GM18868 (cell line): ENCODE measurements at regions not wholly inside any gene's neighbourhood (a gene's known extent, or its start where the extent isn't known, plus 50 kb on each side); places are given as distances from the start of the nearest gene placed in this dataset.
"Not testable (repeated sequence)": the region's sequence is repeated elsewhere in the genome, so short reads cannot be mapped to it uniquely, and the experiment has no call there.

Source experiments
- ATAC-seq: cut with Tn5 transposase; IDR thresholded peaks from one replicate; pipeline ENCODE4 v1.9.1; 2021; ENCODE audit warnings: mild to moderate bottlenecking, moderate library complexity; ENCODE audit not compliant: unreplicated experiment

DNA sequence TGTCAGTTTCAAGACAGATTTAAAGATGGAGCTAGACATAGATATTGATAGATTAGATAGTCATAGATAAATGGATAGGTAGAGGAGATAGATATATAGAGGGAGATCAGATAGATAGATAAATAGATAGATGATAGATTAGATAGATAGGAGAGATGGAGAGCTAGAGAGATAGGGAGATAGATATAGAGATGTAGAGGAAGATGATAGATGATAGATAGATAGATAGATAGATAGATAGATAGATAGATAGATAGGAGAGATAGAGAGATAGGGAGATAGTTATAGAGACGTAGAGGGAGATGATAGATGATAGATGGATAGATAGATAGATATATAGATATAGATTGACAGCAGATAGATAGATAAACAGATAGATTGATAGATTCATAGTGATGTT, 1038.8 kb upstream of the AUTS2 start:
- ATAC-seq, result no peak

DNA sequence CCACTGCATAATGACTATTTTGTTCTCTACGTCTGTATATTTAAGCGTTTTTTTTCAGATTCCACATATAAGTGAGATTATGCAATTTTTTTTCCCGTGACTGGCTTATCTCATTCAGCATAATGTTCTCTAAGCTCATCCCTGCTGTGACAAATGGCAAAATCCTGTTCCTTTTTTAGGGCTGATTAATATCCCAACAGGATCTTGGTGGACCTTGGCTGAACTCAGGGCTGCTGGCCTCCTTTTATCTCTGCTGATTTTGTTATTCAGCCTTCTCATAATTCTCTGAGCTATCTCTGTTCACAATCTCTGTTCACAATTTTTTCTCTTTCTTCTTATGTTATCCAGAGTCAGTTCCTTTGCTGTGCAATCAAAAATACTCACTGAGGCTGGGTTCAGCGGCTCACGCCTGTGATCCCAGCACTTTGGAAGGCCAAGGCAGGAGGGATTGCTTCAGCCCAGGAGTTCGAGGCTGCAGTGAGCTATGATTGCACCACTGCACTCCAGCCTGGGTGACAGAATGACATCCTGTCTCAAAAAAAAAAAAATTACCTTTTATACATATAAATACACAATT, 1035.9 kb upstream of the AUTS2 start:
- no peak for ATAC-seq

DNA sequence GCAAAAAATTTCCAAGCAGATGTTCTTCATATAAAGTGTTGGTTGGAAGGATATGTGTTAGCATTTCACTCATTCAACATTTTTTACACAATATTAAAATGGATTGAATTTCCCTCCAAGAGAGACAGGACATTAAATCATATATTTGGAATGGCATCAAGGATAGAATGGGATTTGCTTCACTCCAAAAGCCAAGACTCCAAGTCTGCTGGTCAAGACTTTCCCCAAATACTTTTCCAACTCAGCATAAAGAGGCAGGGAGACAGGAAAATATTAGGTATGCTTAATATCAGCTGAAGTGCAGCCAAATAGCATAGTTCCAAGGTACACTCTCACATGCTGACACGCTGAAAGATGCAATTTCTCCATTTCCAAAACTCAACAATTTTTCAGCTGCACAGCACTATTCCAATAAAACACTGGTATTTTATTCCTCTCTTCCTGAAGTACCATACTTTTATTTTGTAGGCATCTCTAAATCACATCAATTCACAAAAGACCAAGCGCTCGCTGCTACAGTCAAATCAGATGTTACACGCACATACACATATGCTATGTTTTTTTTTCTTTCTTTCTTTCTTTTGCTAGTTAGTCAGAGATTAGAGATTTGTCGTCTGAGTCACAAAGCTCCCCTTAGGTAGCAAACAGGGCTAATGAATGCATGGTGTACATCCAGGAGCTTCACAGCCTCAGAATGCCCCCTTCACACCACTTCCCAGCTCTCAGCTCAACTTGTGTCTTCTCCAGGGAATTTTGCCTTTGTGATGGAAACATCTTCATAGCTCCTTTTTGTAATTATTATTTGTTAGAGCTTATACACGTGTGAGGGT, 1033.8 kb upstream of the AUTS2 start:
- no peak for ATAC-seq

DNA sequence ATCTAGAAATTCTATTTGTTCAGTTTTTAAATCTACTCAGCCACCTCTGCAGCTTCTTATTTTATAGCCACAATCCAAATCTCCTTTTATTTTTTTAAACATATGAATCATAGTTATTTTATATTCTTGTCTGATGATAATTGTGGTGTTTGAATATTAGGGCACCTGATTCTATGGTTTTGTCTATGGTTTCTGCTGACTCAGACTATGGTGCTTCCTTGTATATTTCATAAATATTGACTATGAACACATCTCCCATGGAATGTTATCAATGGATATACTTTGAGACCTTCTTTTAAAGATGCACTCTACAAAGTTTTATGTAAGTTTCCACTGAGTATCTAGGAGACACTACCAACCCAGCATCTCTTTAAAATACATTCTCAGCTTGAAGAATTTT, 1027.0 kb upstream of the AUTS2 start:
- ATAC-seq, result no peak

DNA sequence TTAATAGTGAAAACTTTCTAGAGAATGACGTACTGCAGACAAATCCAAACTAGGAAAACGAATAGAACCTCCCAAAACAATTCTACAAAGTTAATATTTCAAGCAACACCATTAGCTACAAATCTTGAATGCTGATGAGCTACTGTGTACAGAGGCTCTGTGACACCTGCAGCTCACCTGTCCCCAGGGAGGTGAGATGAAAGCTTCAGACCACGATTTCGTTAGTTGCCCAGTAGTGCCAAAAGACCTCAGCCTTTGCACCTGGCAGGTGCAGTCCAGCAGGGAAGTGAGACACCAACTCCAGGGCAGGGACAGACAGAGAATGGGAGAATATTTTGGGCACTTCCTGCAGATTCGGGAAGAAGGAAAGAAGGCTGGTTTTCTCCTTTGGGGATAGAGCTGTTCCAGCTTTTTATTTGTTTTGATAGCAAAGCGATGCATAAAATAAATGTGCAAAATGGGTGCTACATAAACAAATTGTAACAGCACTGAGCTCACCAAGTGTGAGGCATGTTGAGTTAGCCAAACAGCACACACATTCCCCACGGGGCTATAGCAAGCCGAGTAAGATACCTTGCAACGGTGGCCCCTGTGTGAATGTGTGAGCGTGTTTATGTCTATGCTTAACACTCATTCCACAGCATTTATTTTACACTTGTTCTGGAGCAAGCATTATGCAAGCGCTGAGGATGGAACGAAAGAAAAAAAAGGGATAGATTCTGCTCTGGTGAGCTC, 1024.8 kb upstream of the AUTS2 start:
- no peak for ATAC-seq

DNA sequence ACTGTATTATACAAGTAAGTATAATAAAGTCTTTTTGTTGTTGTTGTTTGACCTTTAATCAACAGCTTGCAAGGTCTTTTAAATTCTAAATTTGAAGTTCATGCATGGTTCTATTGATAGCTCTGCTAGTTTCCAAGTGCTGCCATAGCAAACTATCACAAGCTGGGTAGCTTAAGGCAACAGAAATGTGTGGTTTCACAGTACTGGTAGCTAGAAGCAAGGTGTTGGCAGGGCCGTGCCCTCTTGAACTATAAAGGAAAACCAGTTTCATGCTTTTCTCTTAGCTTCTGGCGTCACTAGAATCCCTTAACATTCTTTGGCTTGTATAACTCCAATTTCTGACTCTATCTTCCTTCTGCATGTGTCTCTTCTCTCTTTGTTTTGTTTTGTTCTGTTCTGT, 1021.9 kb upstream of the AUTS2 start:
- no peak for ATAC-seq

DNA sequence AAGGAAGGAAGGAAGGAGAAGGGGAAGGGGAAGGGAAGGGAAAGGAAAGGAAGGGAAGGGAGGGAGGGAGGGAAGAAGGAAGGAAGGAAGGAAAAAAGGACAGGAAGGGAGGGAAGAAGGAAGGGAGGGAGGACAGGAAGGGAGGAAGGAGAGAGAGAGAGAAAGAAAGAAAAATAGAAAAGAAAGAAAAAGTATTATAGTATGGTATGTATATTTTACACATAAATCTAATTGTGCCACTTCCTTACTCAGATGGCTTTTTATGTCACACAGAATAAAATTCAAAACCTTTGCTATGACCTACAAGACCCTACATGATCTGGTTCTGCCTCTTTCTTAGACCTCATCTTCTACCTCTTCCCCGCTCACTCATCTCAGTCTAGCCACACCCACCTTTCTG, 1016.9 kb upstream of the AUTS2 start:
- no peak for ATAC-seq

DNA sequence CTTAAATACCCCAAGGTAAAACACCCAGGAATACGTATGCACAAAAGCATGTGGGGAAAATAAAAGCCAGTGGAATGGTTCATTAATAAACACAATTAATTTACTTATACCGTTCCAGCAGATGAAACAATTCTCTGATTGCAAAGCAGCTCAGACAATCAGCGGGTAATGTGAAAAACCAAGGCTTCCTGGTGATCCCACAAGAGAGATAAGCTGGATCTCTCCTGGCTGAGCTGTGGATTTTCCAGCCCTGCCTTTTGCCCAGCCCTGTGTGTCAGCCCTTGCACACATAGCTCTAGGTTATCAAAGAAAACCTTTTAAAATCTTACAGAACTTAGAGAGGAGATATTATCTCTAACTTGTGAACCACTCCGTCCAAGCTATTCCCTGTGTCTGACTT, 1010.7 kb upstream of the AUTS2 start:
- no peak for ATAC-seq

DNA sequence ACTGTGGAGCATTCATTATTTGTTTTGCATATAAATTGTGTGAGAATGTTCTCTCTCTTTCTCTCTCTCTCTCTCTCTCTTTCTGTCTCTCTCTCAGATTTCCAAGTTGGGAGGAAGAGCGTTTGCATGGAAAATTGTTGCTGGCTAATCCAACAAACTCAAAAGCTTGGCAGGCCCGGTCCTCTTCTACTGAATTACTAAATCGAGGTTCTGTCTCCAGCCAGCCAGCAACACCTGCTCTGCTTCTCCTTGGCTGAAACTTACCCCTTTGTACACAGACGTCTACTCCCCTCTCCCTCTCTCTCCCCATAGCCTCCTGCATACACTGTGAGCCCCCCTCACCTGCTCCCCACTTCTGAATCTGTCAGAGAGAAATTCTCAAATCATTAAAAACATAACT, 996.4 kb upstream of the AUTS2 start:
- no peak for ATAC-seq

DNA sequence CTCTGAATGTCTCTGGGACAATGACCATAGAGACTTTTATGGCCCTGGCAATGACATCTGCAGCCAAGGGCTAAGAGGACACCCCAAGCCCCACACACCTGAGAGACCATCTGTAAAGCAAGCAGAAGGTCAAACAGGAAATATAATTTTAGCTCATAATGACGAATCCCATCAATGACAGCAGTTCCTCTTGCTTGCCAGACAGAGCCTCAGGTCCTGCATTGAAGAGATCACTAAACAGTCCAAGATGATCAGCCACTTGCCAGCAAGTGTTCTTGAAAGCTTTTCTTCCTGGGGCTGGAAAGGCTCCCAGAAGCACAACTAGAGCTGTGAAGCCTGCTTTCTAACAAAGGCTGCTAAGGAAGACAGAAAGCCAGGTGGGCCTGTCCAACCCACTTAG, 993.7 kb upstream of the AUTS2 start:
- ATAC-seq, result no peak

DNA sequence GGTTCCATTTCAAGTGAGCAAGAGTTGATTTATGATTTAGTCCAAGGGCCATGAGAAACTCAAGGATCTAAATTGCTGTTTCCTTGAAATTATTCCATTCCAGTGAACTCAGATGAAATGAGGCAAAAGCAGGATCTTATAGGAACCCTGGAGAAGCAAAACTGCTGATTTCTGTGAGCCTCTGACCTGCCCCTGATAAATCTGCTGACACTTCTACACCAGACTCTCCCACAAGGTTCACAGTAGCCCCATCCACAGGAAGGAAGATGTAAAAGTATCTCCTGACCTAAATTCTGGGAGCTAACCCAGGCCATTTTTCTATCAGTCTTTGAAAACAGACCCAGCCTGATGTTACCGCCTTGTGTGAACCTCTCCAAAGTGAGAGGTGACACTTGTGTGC, 987.6 kb upstream of the AUTS2 start:
- ATAC-seq, result no peak

DNA sequence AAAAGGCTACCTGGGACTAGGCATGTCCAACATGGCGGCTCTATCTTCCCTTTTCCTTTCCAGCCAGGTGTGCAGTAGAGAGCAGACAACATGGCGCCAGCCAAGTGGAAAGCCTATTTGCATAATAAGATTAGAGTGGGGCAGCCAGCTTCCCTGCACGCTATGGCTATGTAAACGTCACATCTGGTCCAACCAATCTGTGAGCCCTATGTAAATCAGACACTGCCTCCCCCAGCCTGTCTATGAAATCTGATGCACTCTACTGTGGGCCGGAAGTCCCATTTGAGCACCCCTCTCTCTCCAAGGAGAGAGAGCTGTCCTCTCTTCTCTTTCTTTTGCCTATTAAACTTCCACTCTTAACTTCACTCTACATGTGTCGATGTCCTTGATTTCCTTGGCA, 984.9 kb upstream of the AUTS2 start:
- ATAC-seq, result no peak

DNA sequence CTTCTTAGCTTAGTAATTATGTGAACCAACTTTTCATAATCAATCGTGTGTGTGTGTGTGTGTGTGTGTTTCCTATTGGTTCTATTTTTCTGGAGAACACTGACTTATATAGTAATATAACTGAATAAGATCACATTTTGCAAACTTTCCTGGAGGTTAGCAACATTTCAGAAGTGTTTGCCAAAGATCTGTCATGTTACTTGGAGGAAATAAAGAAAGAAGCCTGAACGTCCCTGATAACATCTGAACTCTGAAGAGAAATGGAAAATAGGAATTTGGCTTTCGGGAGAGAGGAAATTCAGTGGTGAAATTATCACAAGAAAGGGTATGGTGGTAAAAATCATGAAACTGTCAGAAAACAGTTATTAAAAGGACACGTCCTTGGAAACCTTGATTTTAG, 984.4 kb upstream of the AUTS2 start:
- no peak for ATAC-seq

DNA sequence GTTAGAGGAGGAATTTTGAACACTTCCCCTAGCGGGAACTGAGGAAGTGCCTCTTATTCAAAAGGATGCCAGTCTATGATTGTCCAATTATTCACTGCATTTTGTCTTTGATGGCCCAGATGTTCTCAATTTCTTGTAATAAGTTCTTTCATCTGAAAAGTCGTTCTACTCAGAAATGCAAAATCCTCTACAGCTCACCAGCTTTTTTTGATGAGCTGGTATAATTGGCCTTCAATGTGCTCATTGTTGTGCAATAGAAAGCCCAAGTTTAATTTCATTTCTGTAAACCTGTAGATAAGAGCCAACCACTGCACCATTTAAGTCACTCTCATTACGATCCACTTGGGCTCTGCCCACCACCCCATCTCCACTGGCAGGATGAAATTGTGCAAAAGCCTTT, 978.7 kb upstream of the AUTS2 start:
- ATAC-seq, result no peak

DNA sequence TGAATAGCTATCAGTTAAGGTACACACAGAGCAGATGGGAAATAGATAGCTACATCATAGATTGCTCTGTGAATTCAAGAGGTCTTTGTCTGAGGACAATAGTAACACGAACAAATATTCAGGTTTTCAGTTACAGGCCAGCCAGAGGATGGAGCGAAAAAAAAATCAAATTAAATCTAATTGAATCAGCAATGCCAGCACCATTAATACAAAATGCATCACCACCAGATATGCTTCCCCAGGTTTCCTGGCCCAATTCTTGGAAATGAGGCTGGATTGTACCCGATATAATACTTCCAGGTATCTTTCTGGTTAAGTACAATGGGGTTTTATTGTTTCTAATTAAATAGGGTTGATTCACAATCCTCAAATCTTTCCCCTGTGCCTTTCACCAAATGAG, 975.8 kb upstream of the AUTS2 start:
- ATAC-seq, result no peak

DNA sequence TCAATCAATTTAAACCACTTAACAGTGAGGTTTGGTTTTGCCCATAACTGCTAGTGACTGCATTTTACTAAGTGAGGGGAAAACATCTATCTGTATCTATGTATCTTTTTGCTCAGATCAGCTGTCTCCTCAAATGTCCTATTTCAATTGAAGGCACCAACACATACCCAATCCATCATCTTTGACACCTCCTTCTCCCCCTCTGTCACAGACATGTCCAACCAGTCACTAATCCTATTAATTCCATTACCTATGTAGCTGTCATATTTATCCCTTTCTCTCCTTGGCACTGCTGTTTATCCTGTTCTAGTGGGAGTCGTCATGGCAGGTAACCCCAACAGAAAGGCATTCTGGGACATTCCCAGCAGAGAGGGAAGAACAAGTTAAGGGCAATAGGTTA, 975.2 kb upstream of the AUTS2 start:
- ATAC-seq, result no peak

DNA sequence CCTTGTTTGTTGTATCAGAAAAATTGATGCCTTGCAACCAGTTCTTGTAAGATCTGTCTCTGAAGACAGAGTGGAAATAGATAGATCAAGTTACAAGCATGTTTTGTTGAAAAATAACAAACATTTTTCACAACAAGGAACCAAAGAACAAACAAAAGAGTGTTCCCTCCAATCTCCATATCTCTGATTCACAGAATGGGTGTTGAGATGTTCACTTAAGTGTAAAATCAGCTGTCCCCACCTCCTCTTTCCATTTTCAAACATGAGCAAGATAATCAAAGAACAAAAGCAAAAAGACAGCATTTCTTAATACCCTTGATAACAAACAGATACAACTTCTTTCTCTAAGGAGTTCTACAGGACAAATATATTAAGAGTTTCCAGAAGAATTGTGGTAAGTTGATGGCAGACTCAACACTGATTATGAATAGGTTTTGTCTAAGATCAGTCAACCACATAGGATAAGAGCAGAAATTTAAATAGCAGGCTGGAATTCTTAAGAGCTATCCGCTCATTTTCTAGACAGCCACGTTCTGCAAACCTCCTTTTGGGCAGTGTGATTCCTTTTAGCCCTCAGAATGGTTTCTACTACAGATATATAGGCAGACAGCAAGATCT, 970.9 kb upstream of the AUTS2 start:
- no peak for ATAC-seq

DNA sequence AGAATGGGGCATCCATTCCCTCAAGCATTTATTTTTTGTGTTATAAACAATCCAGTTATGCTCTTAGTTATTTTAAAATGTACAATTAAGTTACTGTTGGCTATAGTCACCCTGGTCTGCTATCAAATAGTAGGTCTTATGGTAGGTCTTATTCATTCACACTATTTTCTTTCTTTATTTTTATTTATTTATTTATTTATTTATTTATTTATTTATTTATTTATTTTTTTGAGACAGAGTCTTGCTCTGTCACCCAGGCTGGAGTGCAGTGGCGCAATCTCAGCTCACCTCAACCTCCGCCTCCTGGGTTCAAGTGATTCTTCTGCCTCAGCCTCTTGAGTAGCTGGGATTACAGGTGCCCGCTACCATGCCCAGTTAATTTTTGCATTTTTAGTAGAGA, 967.4 kb upstream of the AUTS2 start:
- ATAC-seq, result not testable (repeated sequence)

DNA sequence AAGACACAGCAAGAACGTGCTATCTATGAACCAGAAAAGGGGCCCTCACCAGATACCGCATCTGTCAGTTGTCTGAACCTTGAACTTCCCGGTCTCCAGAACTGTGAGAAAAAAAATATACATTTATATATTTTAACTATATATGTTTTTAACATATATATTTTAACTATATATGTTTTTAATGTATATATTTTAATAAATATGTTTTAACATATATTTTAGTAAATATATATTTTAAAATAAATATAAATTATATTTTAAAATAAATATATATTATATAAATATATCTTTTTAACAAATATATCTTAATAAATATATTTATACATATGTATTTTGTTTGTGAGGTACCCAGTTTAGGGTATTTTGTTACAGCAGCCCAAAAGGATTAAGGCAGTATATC, 958.2 kb upstream of the AUTS2 start:
- ATAC-seq, result no peak

DNA sequence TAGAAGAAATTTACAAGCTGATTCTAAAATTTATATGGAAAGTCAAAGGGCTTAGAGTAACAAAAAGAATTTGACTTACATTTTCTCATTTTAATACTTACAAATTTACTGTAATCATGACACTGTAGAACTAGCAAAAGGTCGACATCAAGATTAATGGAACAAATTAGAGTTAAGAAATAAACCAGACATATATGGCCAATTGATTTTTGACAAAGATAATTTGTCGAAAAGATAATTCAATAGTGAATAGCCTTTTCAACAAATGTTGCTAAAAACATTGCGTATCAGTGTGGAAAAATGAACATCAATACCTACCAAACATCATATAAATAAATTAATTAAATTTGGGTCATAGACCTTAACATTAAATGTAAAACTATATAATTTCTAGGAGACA, 955.5 kb upstream of the AUTS2 start:
- no peak for ATAC-seq

DNA sequence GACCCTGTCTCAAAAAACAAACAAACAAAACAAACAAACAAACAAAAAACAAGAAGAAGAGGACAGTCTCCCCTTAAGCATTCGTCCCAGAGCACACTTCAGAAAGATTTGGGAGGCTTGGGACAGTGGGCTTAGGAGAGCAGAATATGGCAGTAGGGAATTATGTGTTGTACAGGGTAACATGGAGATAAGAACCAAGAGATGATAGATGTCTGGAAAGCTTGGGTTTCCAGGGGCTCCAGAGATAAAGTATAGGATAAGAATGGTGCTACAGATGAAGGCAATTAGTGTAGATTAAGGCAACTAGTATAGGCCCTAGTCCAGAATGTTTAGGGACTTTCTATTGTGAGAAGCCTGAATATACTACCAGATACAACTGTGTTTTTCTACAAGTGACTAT, 934.9 kb upstream of the AUTS2 start:
- no peak for ATAC-seq

DNA sequence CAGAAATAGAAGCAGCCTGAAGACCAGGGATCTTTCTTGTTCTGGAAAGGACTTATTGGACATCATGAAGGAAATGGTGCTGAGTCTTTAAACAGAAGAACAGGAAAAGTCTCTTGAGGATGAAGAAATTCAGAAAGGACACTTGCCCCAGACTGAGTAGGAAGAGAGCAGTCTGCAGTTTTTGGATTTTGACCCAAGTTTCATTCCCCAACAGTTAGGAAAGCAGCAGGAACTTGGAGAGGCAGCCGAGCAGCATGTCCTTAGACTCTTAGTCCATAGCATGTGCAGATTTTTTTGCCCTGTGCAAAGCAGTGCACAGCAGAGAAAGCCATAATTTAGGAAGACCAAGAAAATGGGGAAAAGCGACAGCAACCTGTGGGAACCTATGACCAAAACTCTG, 927.2 kb upstream of the AUTS2 start:
- no peak for ATAC-seq
